ENCODE measurements at regions not wholly inside any gene's neighbourhood (a gene's known extent, or its start where the extent isn't known, plus 50 kb on each side); places are given as distances from the start of the nearest gene placed in this dataset.

DNA sequence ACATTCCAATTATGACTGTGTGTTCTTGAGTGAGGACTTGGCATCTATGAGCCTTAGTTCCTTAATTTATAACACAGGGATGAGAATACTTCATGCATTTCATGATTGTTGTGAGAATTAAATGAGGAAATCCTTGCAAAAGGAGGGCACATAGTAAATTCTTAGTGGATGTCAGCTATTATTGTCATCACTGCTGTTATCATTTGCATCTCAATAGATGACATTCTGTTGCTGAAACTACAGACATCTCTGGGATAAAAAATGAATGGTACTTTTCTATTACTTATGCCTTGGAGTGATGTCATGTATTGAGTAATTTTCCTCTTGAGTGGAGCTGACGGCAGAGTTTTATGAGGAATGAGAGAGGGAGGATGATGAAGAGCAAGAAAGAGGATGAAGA lies 184.4 kb upstream of the CDH11 start:
- Histone ChIP-seq H3K4me1 (ENCODE audit: insufficient read depth) (peaks cover 8% of the 10 kb centered on the region), H3K27me3 (no peaks in the 10 kb centered on the region), H3K4me2 (no peak overlapping the region), H4K20me1 (ENCODE audit: insufficient read depth, poor library complexity, severe bottlenecking) (no peaks in the 10 kb centered on the region), H3K79me2 (no peaks in the 10 kb centered on the region), H3K4me3 (no peak overlapping the region), H3K36me3 (replicated peaks; ENCODE audit: insufficient read depth, low read depth) (no peaks in the 10 kb centered on the region), H3K9me3 (ENCODE audit: low read depth) (no peaks in the 10 kb centered on the region), H3K9me2 (replicated peaks; ENCODE audit: insufficient read depth) (no peaks in the 10 kb centered on the region), H3K27ac (no peak overlapping the region), H2AFZ (no peak overlapping the region)
- WGBS (ENCODE audit: low lambda C conversion rate, missing lambda C conversion rate): 61% methylated on average over 1 of the region's 1 CpG
- TF ChIP-seq EZH2 (IDR thresholded peaks at IDR 0.05; ENCODE audit: borderline replicate concordance) (no peak), EZH2phosphoT487 (IDR thresholded peaks at IDR 0.05; ENCODE audit: low read depth, severe bottlenecking, unreplicated experiment) (no peak)
- TF ChIP-seq, protein P1, sequence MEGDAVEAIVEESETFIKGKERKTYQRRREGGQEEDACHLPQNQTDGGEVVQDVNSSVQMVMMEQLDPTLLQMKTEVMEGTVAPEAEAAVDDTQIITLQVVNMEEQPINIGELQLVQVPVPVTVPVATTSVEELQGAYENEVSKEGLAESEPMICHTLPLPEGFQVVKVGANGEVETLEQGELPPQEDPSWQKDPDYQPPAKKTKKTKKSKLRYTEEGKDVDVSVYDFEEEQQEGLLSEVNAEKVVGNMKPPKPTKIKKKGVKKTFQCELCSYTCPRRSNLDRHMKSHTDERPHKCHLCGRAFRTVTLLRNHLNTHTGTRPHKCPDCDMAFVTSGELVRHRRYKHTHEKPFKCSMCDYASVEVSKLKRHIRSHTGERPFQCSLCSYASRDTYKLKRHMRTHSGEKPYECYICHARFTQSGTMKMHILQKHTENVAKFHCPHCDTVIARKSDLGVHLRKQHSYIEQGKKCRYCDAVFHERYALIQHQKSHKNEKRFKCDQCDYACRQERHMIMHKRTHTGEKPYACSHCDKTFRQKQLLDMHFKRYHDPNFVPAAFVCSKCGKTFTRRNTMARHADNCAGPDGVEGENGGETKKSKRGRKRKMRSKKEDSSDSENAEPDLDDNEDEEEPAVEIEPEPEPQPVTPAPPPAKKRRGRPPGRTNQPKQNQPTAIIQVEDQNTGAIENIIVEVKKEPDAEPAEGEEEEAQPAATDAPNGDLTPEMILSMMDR (IDR thresholded peaks at IDR 0.05; ENCODE audit: poor library complexity): no peak
- no peak for DNase-seq (ENCODE audit: low spot score)

DNA sequence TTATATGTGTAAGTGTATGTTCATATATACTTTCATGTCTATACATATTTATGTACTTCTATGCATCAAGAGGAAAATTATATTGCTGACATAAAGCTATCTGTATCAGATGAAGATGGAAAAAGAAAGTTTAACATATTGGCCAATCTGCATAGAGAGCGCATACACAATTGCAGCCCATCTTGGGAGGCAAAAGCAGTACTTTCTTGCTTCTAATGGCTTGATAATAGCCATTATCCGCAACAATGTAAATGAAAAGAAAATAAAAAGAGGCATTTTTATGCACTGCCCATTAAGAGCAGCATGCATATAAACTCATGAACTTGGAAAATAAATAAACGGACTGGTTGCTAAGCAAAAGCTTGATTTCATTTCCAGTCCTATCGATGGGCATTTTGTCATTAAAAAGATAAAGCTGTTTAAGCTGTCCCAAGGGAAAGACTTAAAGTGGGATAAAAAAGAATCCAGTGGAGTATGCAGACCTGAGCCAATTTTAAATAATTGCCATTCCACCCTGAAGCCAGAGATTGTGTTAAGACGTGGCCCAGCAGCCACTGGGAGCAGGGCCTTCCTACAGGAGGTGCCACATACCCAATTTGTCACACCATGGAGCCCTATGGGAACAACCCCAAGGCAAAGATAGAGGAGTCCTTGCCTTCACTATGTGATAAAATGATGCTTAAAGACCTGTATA lies 183.6 kb upstream of the CDH11 start:
- Histone ChIP-seq H3K36me3 (replicated peaks; ENCODE audit: insufficient read depth, low read depth) (no peaks in the 10 kb centered on the region), H3K79me2 (no peaks in the 10 kb centered on the region), H3K27me3 (no peaks in the 10 kb centered on the region), H3K27ac (no peak overlapping the region), H3K4me2 (no peak overlapping the region), H3K4me1 (ENCODE audit: insufficient read depth) (peaks cover 8% of the 10 kb centered on the region), H3K9me3 (ENCODE audit: low read depth) (no peaks in the 10 kb centered on the region), H3K4me3 (no peak overlapping the region), H4K20me1 (ENCODE audit: insufficient read depth, poor library complexity, severe bottlenecking) (no peaks in the 10 kb centered on the region), H3K9me2 (replicated peaks; ENCODE audit: insufficient read depth) (no peaks in the 10 kb centered on the region), H2AFZ (no peak overlapping the region)
- DNase-seq (ENCODE audit: low spot score): no peak
- TF ChIP-seq, protein P1 (IDR thresholded peaks at IDR 0.05; ENCODE audit: poor library complexity): no peak
- TF ChIP-seq EZH2 (IDR thresholded peaks at IDR 0.05; ENCODE audit: borderline replicate concordance): no peak
- TF ChIP-seq EZH2phosphoT487 (IDR thresholded peaks at IDR 0.05; ENCODE audit: low read depth, severe bottlenecking, unreplicated experiment): no peak
- 54% methylated on average over 5 of the region's 5 CpGs for WGBS (ENCODE audit: low lambda C conversion rate, missing lambda C conversion rate)

DNA sequence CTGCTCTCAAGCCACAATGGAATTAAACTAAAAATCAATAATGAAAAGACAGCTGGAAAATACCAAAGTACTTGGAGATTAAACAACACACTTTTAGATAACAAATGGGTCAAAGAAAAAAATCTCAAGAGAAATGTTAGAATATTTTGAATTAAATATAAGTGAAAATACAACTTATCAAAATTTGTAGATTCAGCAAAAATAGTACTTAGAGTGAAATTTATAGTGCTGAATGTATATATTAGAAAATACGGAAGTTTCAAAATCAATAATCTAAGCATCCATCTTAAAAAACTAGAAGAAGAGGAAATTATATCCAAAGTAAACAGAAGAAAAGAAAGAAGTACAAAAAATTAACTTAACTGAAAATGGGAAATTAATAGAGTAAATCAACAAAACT lies 179.2 kb upstream of the CDH11 start:
- no peaks in the 10 kb centered on the region for H4K20me1 ChIP-seq (ENCODE audit: insufficient read depth, poor library complexity, severe bottlenecking)

More for the DNA sequence above, 179.2 kb upstream of the CDH11 start:
- H3K4me1 ChIP-seq (ENCODE audit: insufficient read depth): peaks cover 10% of the 10 kb centered on the region
- no peak overlapping the region for H3K27ac ChIP-seq
- no peak overlapping the region for H3K4me2 ChIP-seq
- no peaks in the 10 kb centered on the region for H3K9me2 ChIP-seq (replicated peaks; ENCODE audit: insufficient read depth)
- TF ChIP-seq EZH2 (IDR thresholded peaks at IDR 0.05; ENCODE audit: borderline replicate concordance): no peak
- no peak for TF ChIP-seq EZH2phosphoT487 (IDR thresholded peaks at IDR 0.05; ENCODE audit: low read depth, severe bottlenecking, unreplicated experiment)
- TF ChIP-seq, protein P1 (IDR thresholded peaks at IDR 0.05; ENCODE audit: poor library complexity): no peak
- H3K9me3 ChIP-seq (ENCODE audit: low read depth): no peaks in the 10 kb centered on the region
- H3K36me3 ChIP-seq (replicated peaks; ENCODE audit: insufficient read depth, low read depth): no peaks in the 10 kb centered on the region
- 97% methylated on average over 1 of the region's 1 CpG for WGBS (ENCODE audit: low lambda C conversion rate, missing lambda C conversion rate)
- H2AFZ ChIP-seq: no peak overlapping the region
- H3K79me2 ChIP-seq: no peaks in the 10 kb centered on the region
- no peak for DNase-seq (ENCODE audit: low spot score)
- no peak overlapping the region for H3K4me3 ChIP-seq
- no peaks in the 10 kb centered on the region for H3K27me3 ChIP-seq
